ENCODE measurements at regions not wholly inside any gene's neighbourhood (a gene's known extent, or its start where the extent isn't known, plus 50 kb on each side); places are given as distances from the start of the nearest gene placed in this dataset.

DNA sequence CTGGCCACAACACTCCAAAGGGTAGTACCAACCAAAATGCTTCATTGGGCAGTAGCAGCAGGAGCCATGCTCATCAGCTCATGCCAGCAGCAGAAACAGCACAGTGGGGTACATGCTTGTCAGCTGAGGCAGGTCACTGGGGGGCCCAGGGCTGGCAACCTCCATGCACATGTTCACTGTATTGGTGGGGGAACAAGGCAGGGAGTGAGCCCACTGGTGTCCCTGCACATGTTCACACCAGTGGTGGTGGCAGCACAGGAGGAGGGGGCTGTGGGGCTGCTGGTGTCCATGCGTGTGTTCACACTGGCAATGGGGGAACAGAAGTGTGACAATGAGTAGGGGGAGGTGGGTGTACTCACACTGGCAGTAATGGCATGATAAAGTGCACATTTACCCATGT lies 254.3 kb upstream of the KIF2A start:
- Histone ChIP-seq H3K4me1 (no peaks in the 10 kb centered on the region), H3K36me3 (no peaks in the 10 kb centered on the region), H3K9me3 (no peaks in the 10 kb centered on the region), H3K27ac (no peak overlapping the region), H3K4me3 (no peak overlapping the region), H3K27me3 (no peaks in the 10 kb centered on the region)
- ATAC-seq (no peak), DNase-seq (no peak)
- TF ChIP-seq, protein P1, sequence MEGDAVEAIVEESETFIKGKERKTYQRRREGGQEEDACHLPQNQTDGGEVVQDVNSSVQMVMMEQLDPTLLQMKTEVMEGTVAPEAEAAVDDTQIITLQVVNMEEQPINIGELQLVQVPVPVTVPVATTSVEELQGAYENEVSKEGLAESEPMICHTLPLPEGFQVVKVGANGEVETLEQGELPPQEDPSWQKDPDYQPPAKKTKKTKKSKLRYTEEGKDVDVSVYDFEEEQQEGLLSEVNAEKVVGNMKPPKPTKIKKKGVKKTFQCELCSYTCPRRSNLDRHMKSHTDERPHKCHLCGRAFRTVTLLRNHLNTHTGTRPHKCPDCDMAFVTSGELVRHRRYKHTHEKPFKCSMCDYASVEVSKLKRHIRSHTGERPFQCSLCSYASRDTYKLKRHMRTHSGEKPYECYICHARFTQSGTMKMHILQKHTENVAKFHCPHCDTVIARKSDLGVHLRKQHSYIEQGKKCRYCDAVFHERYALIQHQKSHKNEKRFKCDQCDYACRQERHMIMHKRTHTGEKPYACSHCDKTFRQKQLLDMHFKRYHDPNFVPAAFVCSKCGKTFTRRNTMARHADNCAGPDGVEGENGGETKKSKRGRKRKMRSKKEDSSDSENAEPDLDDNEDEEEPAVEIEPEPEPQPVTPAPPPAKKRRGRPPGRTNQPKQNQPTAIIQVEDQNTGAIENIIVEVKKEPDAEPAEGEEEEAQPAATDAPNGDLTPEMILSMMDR (IDR thresholded peaks at IDR 0.05 in 4 of 5, conservative IDR thresholded peaks at IDR 0.05 in 1 of 5) = no peak
- TF ChIP-seq POLR2A (IDR thresholded peaks at IDR 0.05) = no peak
- in situ Hi-C loops (cut with MboI; ENCODE audit: low sequenced_read_pairs in 4 of 4) (no loop called here), intact Hi-C loops (cut with DNase I; ENCODE audit: low total_unique reads) (no loop called here)

GRCh38 chr5:62059960-62060359 lies 246.0 kb upstream of the KIF2A start:
- no peaks in the 10 kb centered on the region for H3K27me3 ChIP-seq
- ATAC-seq (no peak), DNase-seq (no peak)
- in situ Hi-C loops (cut with MboI; ENCODE audit: low sequenced_read_pairs in 4 of 4) = no loop called here
- intact Hi-C loops (cut with DNase I; ENCODE audit: low total_unique reads) = no loop called here
- H3K9me3 ChIP-seq = no peaks in the 10 kb centered on the region
- H3K4me3 ChIP-seq = no peak overlapping the region
- no peaks in the 10 kb centered on the region for H3K4me1 ChIP-seq
- no peaks in the 10 kb centered on the region for H3K36me3 ChIP-seq
- TF ChIP-seq, protein P1 (IDR thresholded peaks at IDR 0.05 in 4 of 5, conservative IDR thresholded peaks at IDR 0.05 in 1 of 5) = no peak
- TF ChIP-seq POLR2A (IDR thresholded peaks at IDR 0.05) = no peak
- no peak overlapping the region for H3K27ac ChIP-seq

GRCh38 chr5:62065050-62065449 lies 241.0 kb upstream of the KIF2A start:
- intact Hi-C loops (cut with DNase I; ENCODE audit: low total_unique reads) (no loop called here), in situ Hi-C loops (cut with MboI; ENCODE audit: low sequenced_read_pairs in 4 of 4) (no loop called here)
- H3K36me3 ChIP-seq = no peaks in the 10 kb centered on the region

GRCh38 chr5:62066761-62067277 lies 239.2 kb upstream of the KIF2A start:
- no peak overlapping the region for H3K4me3 ChIP-seq
- H3K27ac ChIP-seq = no peak overlapping the region
- H3K36me3 ChIP-seq = no peaks in the 10 kb centered on the region
- ATAC-seq = no peak
- in situ Hi-C loops (cut with MboI; ENCODE audit: low sequenced_read_pairs in 4 of 4) (no loop called here), intact Hi-C loops (cut with DNase I; ENCODE audit: low total_unique reads) (no loop called here)
- no peak for TF ChIP-seq POLR2A (IDR thresholded peaks at IDR 0.05)
- TF ChIP-seq, protein P1 (IDR thresholded peaks at IDR 0.05 in 4 of 5, conservative IDR thresholded peaks at IDR 0.05 in 1 of 5) = no peak
- DNase-seq = no peak
- H3K4me1 ChIP-seq = no peaks in the 10 kb centered on the region
- no peaks in the 10 kb centered on the region for H3K9me3 ChIP-seq
- no peaks in the 10 kb centered on the region for H3K27me3 ChIP-seq

More at GRCh38 chr5:62065050-62065449, 241.0 kb upstream of the KIF2A start:
- Histone ChIP-seq H3K27me3 (no peaks in the 10 kb centered on the region), H3K27ac (no peak overlapping the region), H3K9me3 (no peaks in the 10 kb centered on the region), H3K4me1 (no peaks in the 10 kb centered on the region), H3K4me3 (no peak overlapping the region)
- TF ChIP-seq, protein P1 (IDR thresholded peaks at IDR 0.05 in 4 of 5, conservative IDR thresholded peaks at IDR 0.05 in 1 of 5) = no peak
- TF ChIP-seq POLR2A (IDR thresholded peaks at IDR 0.05) = no peak
- no peak for DNase-seq
- no peak for ATAC-seq

DNA sequence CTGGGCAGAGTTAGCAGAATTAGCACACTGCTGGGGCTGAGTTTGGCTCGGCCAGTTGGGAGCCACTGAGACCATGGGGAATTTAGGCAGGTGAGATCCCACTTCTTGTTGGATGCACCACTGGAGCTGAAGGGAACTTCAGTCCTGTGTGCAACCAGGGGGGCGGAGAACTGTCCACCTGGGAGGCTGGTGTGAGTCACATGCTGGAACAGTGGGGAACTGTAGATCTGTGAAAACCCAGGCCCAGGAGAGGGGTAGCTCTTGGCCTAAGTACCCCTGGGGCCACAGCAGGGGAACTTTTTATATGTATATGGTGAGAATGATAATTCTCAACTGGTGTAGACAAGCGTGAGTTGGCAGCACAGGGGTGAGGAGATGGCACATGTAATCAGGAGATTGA lies 237.5 kb upstream of the KIF2A start:
- Histone ChIP-seq H3K27me3 (no peaks in the 10 kb centered on the region), H3K4me3 (no peak overlapping the region), H3K36me3 (no peaks in the 10 kb centered on the region), H3K27ac (no peak overlapping the region), H3K9me3 (no peaks in the 10 kb centered on the region), H3K4me1 (no peaks in the 10 kb centered on the region)
- in situ Hi-C loops (cut with MboI; ENCODE audit: low sequenced_read_pairs in 4 of 4) (no loop called here), intact Hi-C loops (cut with DNase I; ENCODE audit: low total_unique reads) (no loop called here)
- no peak for DNase-seq
- no peak for TF ChIP-seq POLR2A (IDR thresholded peaks at IDR 0.05)
- TF ChIP-seq, protein P1 (IDR thresholded peaks at IDR 0.05 in 4 of 5, conservative IDR thresholded peaks at IDR 0.05 in 1 of 5) = no peak
- no peak for ATAC-seq

All from gastrocnemius medialis (tissue), 4 donors.